HG03095 (cell line): ENCODE measurements at regions not wholly inside any gene's neighbourhood (a gene's known extent, or its start where the extent isn't known, plus 50 kb on each side); places are given as distances from the start of the nearest gene placed in this dataset.

Experiments
- ATAC-seq: cut with Tn5 transposase; IDR thresholded peaks from one replicate; pipeline ENCODE4 v1.9.1; 2021; ENCODE audit warnings: moderate library complexity; ENCODE audit not compliant: unreplicated experiment

GRCh38 chr4:11628093-11628725 lies 199.5 kb upstream of the HS3ST1 start:
- ATAC-seq, result no peak

GRCh38 chr4:11626066-11626465 lies 197.4 kb upstream of the HS3ST1 start:
- no peak for ATAC-seq

DNA sequence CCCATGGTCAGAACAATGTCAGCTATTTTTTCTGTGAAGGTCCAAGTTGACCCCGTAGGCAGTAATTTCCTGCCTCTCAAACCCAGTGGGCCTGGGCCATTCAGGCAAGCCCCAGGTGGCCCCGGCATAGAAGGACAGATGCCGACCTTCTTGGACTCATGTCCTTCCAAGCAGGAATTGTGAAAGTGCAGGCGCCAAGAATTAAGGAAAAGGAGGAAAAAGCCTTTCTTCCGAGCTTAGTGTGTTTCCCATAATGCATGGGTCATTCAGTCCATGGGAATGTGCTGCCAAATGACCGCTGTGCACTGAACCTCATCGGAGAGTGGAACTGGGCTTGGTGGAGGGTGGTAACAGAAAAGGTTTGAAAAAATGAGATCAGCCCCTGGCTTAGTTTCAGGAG lies 196.5 kb upstream of the HS3ST1 start:
- ATAC-seq, result no peak

GRCh38 chr4:11624370-11624769 lies 195.7 kb upstream of the HS3ST1 start:
- no peak for ATAC-seq

DNA sequence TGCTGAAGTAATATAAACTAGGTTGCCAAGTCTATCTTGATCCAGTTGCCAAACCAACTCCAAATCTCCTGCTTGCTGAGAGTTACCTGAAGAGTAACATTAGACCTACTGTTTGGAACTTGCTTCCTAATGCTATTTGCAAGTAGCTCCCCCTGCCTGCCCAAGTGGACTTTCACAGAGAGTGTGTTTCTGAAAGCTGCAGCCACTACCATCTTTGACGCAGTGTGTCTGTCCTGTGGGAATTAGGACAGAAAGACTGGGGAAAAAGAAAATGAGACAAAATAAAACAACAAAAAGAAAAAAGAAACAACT lies 195.0 kb upstream of the HS3ST1 start:
- ATAC-seq, result no peak

- ATAC-seq, result no peak
Measured at GRCh38 chr4:11622961-11623725, 194.4 kb upstream of the HS3ST1 start.

DNA sequence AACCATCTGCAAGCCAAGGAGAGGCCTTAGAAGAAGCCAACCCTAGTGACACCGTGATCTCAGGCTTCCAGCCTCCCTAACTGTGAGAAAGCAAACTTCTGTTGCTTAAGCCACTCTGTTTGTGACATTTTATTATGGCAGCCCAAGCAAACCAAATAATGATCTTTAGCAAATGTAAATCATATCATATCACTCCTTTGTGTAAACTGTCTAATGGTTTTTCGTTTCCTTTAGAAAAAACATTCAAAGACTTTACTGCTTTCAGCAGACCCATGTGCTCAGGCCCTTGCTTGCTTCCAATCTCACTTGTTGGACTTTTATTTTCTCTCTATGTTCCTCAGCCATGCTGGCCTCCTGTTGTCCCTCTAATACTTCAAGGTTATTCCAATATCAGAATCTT lies 192.2 kb upstream of the HS3ST1 start:
- no peak for ATAC-seq

DNA sequence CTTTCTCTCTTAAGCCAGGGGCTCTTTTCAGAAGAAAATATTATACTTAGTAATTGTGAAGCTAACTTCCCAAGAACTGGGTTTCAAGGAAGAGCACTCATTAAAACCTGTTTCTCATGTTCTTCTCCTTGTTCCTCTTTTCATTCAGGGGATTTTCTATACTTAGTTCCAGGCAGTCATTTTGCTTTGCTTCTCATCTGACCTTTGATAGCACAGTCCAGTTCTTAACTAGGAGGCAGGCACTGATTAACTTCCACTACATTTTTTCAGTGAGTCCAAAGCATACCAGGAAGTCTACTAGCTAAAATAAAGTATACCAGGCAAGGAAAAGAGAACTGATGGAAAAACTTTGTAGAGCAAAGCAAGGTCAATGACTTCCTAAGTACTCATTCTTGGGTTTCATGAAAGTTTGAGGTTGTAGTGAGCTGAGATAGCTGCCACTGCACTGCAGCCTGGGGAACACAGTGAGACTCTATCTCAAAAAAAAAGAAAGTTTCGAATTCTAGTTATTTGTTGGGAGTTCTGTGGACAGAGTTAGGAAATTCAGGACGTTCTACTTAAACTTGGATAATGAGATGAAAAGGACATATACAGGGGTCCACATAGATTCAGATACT lies 190.1 kb upstream of the HS3ST1 start:
- no peak for ATAC-seq

DNA sequence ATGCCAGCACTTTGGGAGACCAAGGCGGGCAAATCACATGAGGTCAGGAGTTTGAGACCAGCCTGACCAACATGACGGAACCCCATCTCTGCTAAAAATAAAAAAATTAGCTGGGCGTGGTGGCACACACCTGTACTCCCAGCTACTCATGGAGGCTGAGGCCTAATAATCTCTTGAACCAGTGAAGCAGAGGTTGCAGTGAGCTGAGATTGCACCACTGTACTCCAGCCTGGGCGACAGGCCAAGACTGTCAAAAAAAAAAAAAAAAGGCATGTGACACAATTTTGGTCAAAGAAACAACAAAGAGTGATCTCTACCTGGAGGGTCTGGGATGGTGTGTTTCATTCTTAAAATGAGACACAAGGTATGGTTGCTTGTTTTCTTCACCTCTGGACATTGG lies 188.2 kb upstream of the HS3ST1 start:
- ATAC-seq, result no peak

- ATAC-seq, result no peak
Measured at GRCh38 chr4:11615601-11616000, 186.9 kb upstream of the HS3ST1 start.

GRCh38 chr4:11614426-11614825 lies 185.7 kb upstream of the HS3ST1 start:
- ATAC-seq, result no peak

GRCh38 chr4:11611868-11612267 lies 183.2 kb upstream of the HS3ST1 start:
- ATAC-seq, result no peak

DNA sequence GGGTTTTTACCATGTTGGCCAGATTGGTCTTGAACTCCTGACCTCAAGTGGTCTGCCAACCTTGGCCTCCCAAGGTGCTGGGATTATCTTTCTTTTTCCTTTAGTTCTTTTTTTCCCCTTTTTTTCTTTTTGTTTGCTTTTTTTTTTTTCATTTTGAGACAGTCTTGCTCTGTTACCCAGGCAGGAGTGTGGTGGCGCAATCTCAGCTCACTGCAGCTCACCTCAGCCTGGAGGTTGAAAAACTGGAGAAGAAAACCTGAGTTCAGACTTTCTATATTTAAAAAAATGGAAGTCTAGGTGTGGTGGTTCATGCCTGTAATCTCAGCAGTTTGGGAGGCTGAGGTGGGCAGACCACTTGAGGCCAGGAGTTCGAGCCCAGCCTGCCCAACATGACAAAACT lies 181.1 kb upstream of the HS3ST1 start:
- ATAC-seq, result no peak

GRCh38 chr4:11608992-11609391 lies 180.3 kb upstream of the HS3ST1 start:
- no peak for ATAC-seq

GRCh38 chr4:11606078-11606477 lies 177.4 kb upstream of the HS3ST1 start:
- no peak for ATAC-seq

GRCh38 chr4:11605597-11605996 lies 176.9 kb upstream of the HS3ST1 start:
- no peak for ATAC-seq

DNA sequence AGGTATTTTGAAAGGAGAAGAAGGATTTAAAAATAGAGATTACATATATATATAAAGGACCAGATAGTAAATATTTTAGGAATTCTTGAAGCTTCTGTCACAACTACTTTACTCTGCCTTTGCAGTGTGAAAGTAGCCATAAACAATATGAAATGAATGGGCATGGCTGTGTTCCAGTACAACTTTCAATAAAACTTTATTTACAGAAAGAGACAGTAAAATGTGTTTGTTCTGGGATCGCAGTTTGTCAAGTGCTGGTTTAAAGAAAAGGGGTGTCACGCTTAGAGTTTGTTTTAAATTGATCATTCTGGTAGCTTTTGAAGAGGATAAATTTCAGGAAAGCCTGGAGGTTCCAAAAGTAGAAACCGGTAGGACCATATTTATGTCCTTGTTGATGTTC lies 176.1 kb upstream of the HS3ST1 start:
- no peak for ATAC-seq

- ATAC-seq, result no peak
Measured at GRCh38 chr4:11603591-11604194, 175.0 kb upstream of the HS3ST1 start.

GRCh38 chr4:11602606-11603340 lies 174.1 kb upstream of the HS3ST1 start:
- ATAC-seq, result no peak

DNA sequence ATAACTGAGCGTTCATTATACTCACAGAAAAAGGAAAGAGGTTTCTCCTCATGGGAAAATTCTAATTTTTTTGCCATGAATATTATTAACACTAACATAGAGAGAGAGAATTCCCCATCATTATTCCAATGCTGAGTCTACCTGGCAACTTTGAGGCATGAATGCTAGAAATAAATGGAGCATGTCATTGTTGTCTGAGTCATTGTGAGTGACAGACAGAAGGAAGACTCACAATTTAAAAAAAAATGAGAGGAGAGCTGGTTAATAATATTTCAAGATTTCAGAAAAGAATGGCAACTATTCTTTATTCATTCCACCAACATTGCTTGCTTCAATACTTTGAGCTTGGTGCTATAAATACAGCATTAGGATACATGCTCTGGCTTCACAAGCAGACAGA lies 170.4 kb upstream of the HS3ST1 start:
- ATAC-seq, result no peak

GRCh38 chr4:11598591-11598990 lies 169.9 kb upstream of the HS3ST1 start:
- no peak for ATAC-seq
